ENCODE measurements at regions not wholly inside any gene's neighbourhood (a gene's known extent, or its start where the extent isn't known, plus 50 kb on each side); places are given as distances from the start of the nearest gene placed in this dataset.

DNA sequence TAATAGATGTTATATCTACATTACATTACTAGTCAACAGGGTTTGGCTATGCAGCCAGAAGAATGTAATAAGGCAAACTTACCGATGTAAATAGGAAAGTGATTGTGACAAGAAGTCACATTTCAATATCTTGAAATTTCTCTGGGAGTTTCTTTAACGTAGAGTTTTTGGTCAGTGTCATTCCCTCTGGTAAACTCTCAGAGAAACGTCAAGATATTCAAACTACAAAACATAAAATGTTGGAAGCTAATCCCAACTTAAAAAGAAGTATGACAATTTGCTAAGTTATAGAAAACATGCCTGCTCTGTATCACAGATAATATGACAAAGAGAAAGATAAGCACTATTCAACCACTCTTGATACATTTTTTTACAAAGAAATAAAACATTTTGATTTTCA, 111.2 kb upstream of the PRICKLE2 start:
- no peak overlapping the region for H3K27ac Mint-ChIP-seq
- H3K9me3 Mint-ChIP-seq = peaks cover 7% of the 10 kb centered on the region
- no peak overlapping the region for H3K4me3 Mint-ChIP-seq
- H3K4me1 Mint-ChIP-seq = no peaks in the 10 kb centered on the region
- H3K36me3 Mint-ChIP-seq = no peaks in the 10 kb centered on the region
- H3K27me3 Mint-ChIP-seq = peaks cover 4% of the 10 kb centered on the region

- Mint-ChIP-seq H3K36me3 (no peaks in the 10 kb centered on the region), H3K9me3 (no peaks in the 10 kb centered on the region), H3K27ac (no peak overlapping the region), H3K27me3 (peaks cover 2% of the 10 kb centered on the region), H3K4me1 (no peaks in the 10 kb centered on the region), H3K4me3 (no peak overlapping the region)
Observed at GRCh38 chr3:64332459-64333350, 107.4 kb upstream of the PRICKLE2 start.

DNA sequence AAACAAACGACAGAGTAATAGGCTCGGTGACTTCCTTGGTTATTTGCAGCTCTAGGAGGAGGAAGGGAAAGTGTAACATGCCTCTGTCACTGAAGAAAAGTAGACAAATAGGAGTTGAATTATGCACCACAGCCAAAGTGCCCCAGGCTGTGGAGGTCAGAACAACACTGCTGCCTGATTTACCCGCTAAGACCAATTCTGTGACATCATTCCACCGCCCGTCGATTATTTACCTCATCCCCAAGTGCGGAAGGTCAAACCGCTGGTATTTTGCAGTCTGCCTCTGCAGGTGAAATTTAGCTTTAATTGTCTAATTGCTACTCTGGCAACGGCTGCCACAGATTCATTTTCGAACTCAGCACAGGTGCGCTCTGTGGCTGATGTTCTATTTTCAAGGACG, 106.3 kb upstream of the PRICKLE2 start:
- Mint-ChIP-seq H3K36me3 (no peaks in the 10 kb centered on the region), H3K27me3 (peaks cover 2% of the 10 kb centered on the region), H3K4me3 (no peak overlapping the region), H3K27ac (no peak overlapping the region), H3K4me1 (no peaks in the 10 kb centered on the region), H3K9me3 (no peaks in the 10 kb centered on the region)

GRCh38 chr3:64329037-64329436, 103.8 kb upstream of the PRICKLE2 start:
- no peak overlapping the region for H3K4me3 Mint-ChIP-seq
- H3K27ac Mint-ChIP-seq = no peak overlapping the region
- no peaks in the 10 kb centered on the region for H3K36me3 Mint-ChIP-seq
- H3K4me1 Mint-ChIP-seq = no peaks in the 10 kb centered on the region
- H3K9me3 Mint-ChIP-seq = no peaks in the 10 kb centered on the region
- peaks cover 2% of the 10 kb centered on the region for H3K27me3 Mint-ChIP-seq

DNA sequence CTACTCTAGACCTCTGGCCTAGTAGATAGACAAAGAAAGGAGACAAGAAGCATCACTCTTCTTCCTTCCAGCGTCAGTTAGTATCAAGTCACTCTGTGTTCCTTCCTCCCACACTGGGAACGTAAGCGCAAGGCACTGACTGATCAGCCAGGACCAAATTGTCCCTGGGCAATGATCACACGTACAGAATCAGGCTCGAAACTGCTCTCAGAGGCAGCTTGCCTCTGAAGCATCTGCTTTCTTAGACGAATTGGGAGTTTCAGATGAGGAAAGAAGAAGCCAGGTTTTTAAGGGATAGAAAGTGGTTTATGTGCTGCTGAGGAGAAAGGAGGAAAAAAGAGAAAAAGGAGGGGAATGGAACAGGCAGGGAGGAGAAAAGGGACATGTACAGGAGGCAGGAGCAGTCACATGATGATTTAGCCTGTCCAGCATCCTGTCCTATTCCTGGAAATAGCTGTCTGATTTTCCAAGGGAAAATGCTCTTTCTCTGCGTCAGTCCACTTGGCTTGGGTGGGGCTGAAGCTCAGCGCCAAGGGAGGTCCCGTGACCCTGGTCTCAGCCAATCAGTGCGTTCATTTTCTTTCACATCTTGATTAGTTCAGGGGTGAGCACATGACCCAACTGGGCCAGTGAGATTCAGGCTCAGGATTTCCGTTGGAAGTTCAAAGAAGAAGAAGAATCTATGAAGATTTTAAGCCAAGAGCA, 102.0 kb upstream of the PRICKLE2 start:
- no peaks in the 10 kb centered on the region for H3K9me3 Mint-ChIP-seq
- no peak overlapping the region for H3K4me3 Mint-ChIP-seq
- H3K4me1 Mint-ChIP-seq = no peaks in the 10 kb centered on the region
- no peak overlapping the region for H3K27ac Mint-ChIP-seq
- peaks cover 2% of the 10 kb centered on the region for H3K27me3 Mint-ChIP-seq
- H3K36me3 Mint-ChIP-seq = no peaks in the 10 kb centered on the region

- Mint-ChIP-seq H3K9me3 (no peaks in the 10 kb centered on the region), H3K27ac (no peak overlapping the region), H3K4me1 (no peaks in the 10 kb centered on the region), H3K27me3 (peaks cover 2% of the 10 kb centered on the region), H3K36me3 (no peaks in the 10 kb centered on the region), H3K4me3 (no peak overlapping the region)
Observed at GRCh38 chr3:64321747-64322146, 96.5 kb upstream of the PRICKLE2 start.

- H3K4me3 Mint-ChIP-seq = no peak overlapping the region
- H3K27me3 Mint-ChIP-seq = peaks cover 2% of the 10 kb centered on the region
- H3K9me3 Mint-ChIP-seq = no peaks in the 10 kb centered on the region
- H3K36me3 Mint-ChIP-seq = no peaks in the 10 kb centered on the region
- no peak overlapping the region for H3K27ac Mint-ChIP-seq
- H3K4me1 Mint-ChIP-seq = no peaks in the 10 kb centered on the region
Observed at GRCh38 chr3:64319391-64319790, 94.1 kb upstream of the PRICKLE2 start.

DNA sequence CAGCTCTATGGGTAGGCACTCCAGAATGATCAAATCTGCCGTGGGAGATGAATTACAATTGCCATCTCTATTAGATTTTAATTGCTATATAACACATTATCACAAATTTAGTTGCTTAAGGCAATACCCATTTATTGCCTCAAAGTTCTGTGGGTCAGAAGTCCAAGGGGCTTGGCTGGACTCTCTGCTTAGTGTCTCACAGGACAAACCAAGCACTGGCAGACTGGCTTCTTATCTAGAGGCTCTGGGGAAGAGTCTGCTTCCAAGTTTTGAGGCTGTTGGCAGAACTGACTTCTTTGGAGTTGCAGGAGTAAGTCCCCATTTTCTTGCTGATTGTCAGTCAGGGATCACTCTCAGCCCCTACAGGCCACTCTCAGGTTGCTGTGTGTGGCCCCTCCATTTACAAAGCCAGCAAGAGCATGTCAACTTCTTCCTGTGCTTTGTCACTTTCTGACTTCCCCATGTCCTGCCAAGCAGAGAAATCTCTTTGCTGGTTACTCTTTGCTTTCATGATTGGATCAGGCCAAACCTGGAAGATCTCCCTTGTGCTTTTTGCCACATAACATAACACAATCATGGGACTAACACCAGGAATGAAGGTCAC, 93.5 kb upstream of the PRICKLE2 start:
- Mint-ChIP-seq H3K36me3 (no peaks in the 10 kb centered on the region), H3K27ac (no peak overlapping the region), H3K9me3 (no peaks in the 10 kb centered on the region), H3K4me3 (no peak overlapping the region), H3K27me3 (peaks cover 2% of the 10 kb centered on the region), H3K4me1 (no peaks in the 10 kb centered on the region)

DNA sequence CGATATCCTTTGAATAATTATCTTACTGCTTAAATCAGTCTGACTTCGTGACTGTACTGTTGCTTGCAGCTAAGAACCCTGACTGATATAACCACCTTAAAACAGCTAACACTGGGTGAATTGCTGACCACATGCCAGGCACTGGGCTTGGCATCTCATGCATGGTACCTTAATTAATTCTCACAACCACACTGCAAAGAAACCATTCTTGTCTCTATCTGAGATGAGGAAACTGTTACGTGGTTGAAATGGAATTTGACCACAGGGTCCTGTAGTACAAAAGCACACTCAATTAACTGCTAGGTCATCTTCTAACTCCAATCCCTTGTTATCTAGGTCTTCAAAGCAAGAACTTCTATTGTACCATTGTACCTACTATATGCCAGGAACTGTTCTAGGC, 92.7 kb upstream of the PRICKLE2 start:
- Mint-ChIP-seq H3K36me3 (no peaks in the 10 kb centered on the region), H3K27me3 (peaks cover 2% of the 10 kb centered on the region), H3K9me3 (no peaks in the 10 kb centered on the region), H3K4me3 (no peak overlapping the region), H3K27ac (no peak overlapping the region), H3K4me1 (no peaks in the 10 kb centered on the region)

DNA sequence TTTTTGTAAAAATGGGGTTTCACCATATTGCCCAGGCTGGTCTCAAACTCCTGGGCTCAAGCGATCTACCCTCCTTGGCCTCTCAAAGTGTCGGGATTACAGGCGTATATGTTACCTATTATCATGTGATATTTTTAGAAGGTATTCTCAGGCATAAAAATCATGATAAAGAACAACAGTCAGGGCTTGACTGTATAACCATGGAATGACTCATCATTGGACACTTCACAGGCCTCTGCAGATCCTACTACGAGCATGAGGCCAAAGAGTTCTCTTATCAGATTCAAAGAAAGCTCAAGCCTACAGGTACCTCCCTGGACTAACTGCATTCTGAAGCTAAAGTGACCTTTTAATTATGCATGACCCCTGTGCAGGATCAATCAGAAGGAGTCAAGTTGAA, 91.7 kb upstream of the PRICKLE2 start:
- Mint-ChIP-seq H3K36me3 (no peaks in the 10 kb centered on the region), H3K4me3 (no peak overlapping the region), H3K4me1 (no peaks in the 10 kb centered on the region), H3K9me3 (no peaks in the 10 kb centered on the region), H3K27me3 (peaks cover 2% of the 10 kb centered on the region), H3K27ac (no peak overlapping the region)

GRCh38 chr3:64311424-64312061, 86.3 kb upstream of the PRICKLE2 start:
- H3K9me3 Mint-ChIP-seq = no peaks in the 10 kb centered on the region
- H3K27me3 Mint-ChIP-seq = no peaks in the 10 kb centered on the region
- no peak overlapping the region for H3K27ac Mint-ChIP-seq
- no peaks in the 10 kb centered on the region for H3K4me1 Mint-ChIP-seq
- no peak overlapping the region for H3K4me3 Mint-ChIP-seq
- H3K36me3 Mint-ChIP-seq = no peaks in the 10 kb centered on the region

- Mint-ChIP-seq H3K27me3 (no peaks in the 10 kb centered on the region), H3K36me3 (no peaks in the 10 kb centered on the region), H3K4me1 (no peaks in the 10 kb centered on the region), H3K27ac (no peak overlapping the region), H3K9me3 (no peaks in the 10 kb centered on the region), H3K4me3 (no peak overlapping the region)
Observed at GRCh38 chr3:64308931-64309330, 83.7 kb upstream of the PRICKLE2 start.

GRCh38 chr3:64306745-64307144, 81.5 kb upstream of the PRICKLE2 start:
- Mint-ChIP-seq H3K4me3 (no peak overlapping the region), H3K27ac (no peak overlapping the region), H3K4me1 (no peaks in the 10 kb centered on the region), H3K9me3 (no peaks in the 10 kb centered on the region), H3K36me3 (no peaks in the 10 kb centered on the region), H3K27me3 (no peaks in the 10 kb centered on the region)

GRCh38 chr3:64305731-64306130, 80.5 kb upstream of the PRICKLE2 start:
- H3K27ac Mint-ChIP-seq = no peak overlapping the region

GRCh38 chr3:64304828-64305410, 79.7 kb upstream of the PRICKLE2 start:
- Mint-ChIP-seq H3K4me3 (no peak overlapping the region), H3K9me3 (no peaks in the 10 kb centered on the region), H3K27me3 (peaks cover 2% of the 10 kb centered on the region), H3K27ac (no peak overlapping the region), H3K4me1 (no peaks in the 10 kb centered on the region), H3K36me3 (no peaks in the 10 kb centered on the region)

More at GRCh38 chr3:64305731-64306130, 80.5 kb upstream of the PRICKLE2 start:
- no peaks in the 10 kb centered on the region for H3K9me3 Mint-ChIP-seq
- H3K4me3 Mint-ChIP-seq = no peak overlapping the region
- no peaks in the 10 kb centered on the region for H3K4me1 Mint-ChIP-seq
- peaks cover under 1% of the 10 kb centered on the region for H3K27me3 Mint-ChIP-seq
- H3K36me3 Mint-ChIP-seq = no peaks in the 10 kb centered on the region

All from activated naive CD4-positive, alpha-beta T cell treated with anti-CD3 and anti-CD28 coated beads, Interleukin-2, amount 50 U/mL, for 24 hours (primary cell).